ENCODE measurements at regions not wholly inside any gene's neighbourhood (a gene's known extent, or its start where the extent isn't known, plus 50 kb on each side); places are given as distances from the start of the nearest gene placed in this dataset.

DNA sequence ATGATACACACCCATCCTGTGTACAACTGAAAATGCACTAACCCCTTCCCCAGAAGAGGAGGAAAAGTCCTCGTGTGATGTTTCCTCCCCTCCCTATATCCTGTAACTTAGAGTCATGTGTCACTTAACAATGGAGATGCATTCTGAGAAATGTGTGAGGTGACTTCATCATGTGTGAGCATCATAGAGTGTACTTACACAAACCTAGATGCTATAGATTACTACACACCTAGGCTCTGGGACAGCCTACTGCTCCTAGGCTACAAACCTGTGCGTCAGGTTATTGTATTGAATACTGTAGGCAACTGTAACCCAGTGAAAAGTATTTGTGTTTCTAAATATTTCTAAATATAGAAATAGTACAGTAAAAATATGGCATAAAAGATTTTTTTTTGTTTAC is 98.6 kb upstream of the FAM180A start:
- H3K14ac ChIP-seq (replicated peaks; ENCODE audit: low read depth, low read length) = no peak overlapping the region
- no peaks in the 10 kb centered on the region for H3K79me1 ChIP-seq (ENCODE audit: low read depth in 1 of 2, low read length in 2 of 2)
- intact Hi-C loops (cut with micrococcal nuclease) = no loop called here
- no peak overlapping the region for H2AFZ ChIP-seq (replicated peaks; ENCODE audit: low read length, poor library complexity)
- H3K4me3 ChIP-seq (ENCODE audit: insufficient read depth, low read depth, low read length) = no peak overlapping the region
- TF ChIP-seq BHLHE40 (IDR thresholded peaks at IDR 0.05; ENCODE audit: low read depth, low read length) = no peak
- TF ChIP-seq POLR2A (IDR thresholded peaks at IDR 0.05; ENCODE audit: low read depth, low read length) = no peak
- ATAC-seq (ENCODE audit: low read depth) (no peak), DNase-seq (no peak)
- H2BK15ac ChIP-seq (ENCODE audit: low read depth, low read length) = no peak overlapping the region
- H3K9ac ChIP-seq (ENCODE audit: low read depth, low read length) = no peak overlapping the region
- no peaks in the 10 kb centered on the region for H4K20me1 ChIP-seq (ENCODE audit: insufficient read depth, low read length)
- no TSS peak for BruUV-seq (replicated peaks)
- H2BK120ac ChIP-seq (ENCODE audit: low read depth, low read length) = no peak overlapping the region
- in situ Hi-C loops (cut with MboI; ENCODE audit: low sequenced_read_pairs) = no loop called here
- no peak overlapping the region for H3K18ac ChIP-seq (ENCODE audit: low read depth, low read length)
- no peaks in the 10 kb centered on the region for H3K4me1 ChIP-seq (ENCODE audit: control insufficient read depth, insufficient read depth, low read length)
- no peaks in the 10 kb centered on the region for H3K36me3 ChIP-seq (ENCODE audit: control insufficient read depth, insufficient read depth, low read length)
- H2AK5ac ChIP-seq (ENCODE audit: low read depth, low read length) = no peak overlapping the region
- dilution Hi-C loops (cut with HindIII; ENCODE audit: low sequenced_read_pairs, unreplicated experiment) = no loop called here
- H3K4me2 ChIP-seq (ENCODE audit: low read depth, low read length) = no peak overlapping the region
- CTCF ChIA-PET = no interaction called here
- no peak overlapping the region for H4K5ac ChIP-seq (ENCODE audit: low read depth, low read length)
- WGBS, 2 experiments (ENCODE audit: extremely low coverage in 2 of 2, insufficient read length in 1 of 2) = no CpG with 5 or more reads among the region's 2 CpGs
- no peak overlapping the region for H3K23ac ChIP-seq (ENCODE audit: low read depth, low read length)
- H2BK5ac ChIP-seq (ENCODE audit: low read depth, low read length, poor library complexity, severe bottlenecking) = no peak overlapping the region
- H4K8ac ChIP-seq (ENCODE audit: low read depth in 2 of 2, low read length in 2 of 2) = no peak overlapping the region
- no peaks in the 10 kb centered on the region for H3K9me3 ChIP-seq (ENCODE audit: control insufficient read depth, insufficient read depth, low read length)
- H2BK20ac ChIP-seq (ENCODE audit: low read depth, low read length) = no peak overlapping the region
- H4K91ac ChIP-seq (ENCODE audit: insufficient read depth, low read depth, low read length) = no peak overlapping the region
- no peaks in the 10 kb centered on the region for H3K9me1 ChIP-seq (ENCODE audit: insufficient read depth, low read length)
- no peak overlapping the region for H3K4ac ChIP-seq (ENCODE audit: low read depth, low read length)
- POLR2A ChIA-PET (ENCODE audit: unreplicated experiment) = no interaction called here
- H3K27ac ChIP-seq (ENCODE audit: insufficient read depth, low read length) = no peak overlapping the region
- no peak overlapping the region for H2AK9ac ChIP-seq (replicated peaks; ENCODE audit: low read depth, low read length, poor library complexity)
- H3K27me3 ChIP-seq (ENCODE audit: control insufficient read depth, insufficient read depth, low read length) = no peaks in the 10 kb centered on the region; the same call in 1 of the 2 replicates
- H3K56ac ChIP-seq (ENCODE audit: extremely low read depth, insufficient read depth, low read length) = no peak overlapping the region

Measured in IMR-90 (cell line).